ENCODE measurements at regions not wholly inside any gene's neighbourhood (a gene's known extent, or its start where the extent isn't known, plus 50 kb on each side); places are given as distances from the start of the nearest gene placed in this dataset.

- no peak for DNase-seq (ENCODE audit: low read depth)
Measured at GRCh38 chr2:29974086-29974485, 52.7 kb upstream of the ALK start.

- no peak for DNase-seq (ENCODE audit: low read depth)
Measured at GRCh38 chr2:29977284-29977683, 55.9 kb upstream of the ALK start.

GRCh38 chr2:29981402-29981801, 60.0 kb upstream of the ALK start:
- no peak for DNase-seq (ENCODE audit: low read depth)

GRCh38 chr2:29983308-29983707, 61.9 kb upstream of the ALK start:
- no peak for DNase-seq (ENCODE audit: low read depth)

- DNase-seq (ENCODE audit: low read depth) = no peak
Measured at GRCh38 chr2:29987146-29987545, 65.8 kb upstream of the ALK start.

GRCh38 chr2:29990129-29990528, 68.7 kb upstream of the ALK start:
- no peak for DNase-seq (ENCODE audit: low read depth)

- no peak for DNase-seq (ENCODE audit: low read depth)
Measured at GRCh38 chr2:29991086-29991485, 69.7 kb upstream of the ALK start.

- DNase-seq (ENCODE audit: low read depth) = no peak
Measured at GRCh38 chr2:29995241-29995640, 73.9 kb upstream of the ALK start.

GRCh38 chr2:30003128-30003527, 81.7 kb upstream of the ALK start:
- no peak for DNase-seq (ENCODE audit: low read depth)

GRCh38 chr2:30022444-30023071, 101.2 kb upstream of the ALK start:
- DNase-seq (ENCODE audit: low read depth) = no peak

- no peak for DNase-seq (ENCODE audit: low read depth)
Measured at GRCh38 chr2:30024281-30024680, 102.9 kb upstream of the ALK start.

GRCh38 chr2:30026091-30027055, 105.0 kb upstream of the ALK start:
- DNase-seq (ENCODE audit: low read depth) = peak; percentile 57

- no peak for DNase-seq (ENCODE audit: low read depth)
Measured at GRCh38 chr2:30029804-30030203, 108.4 kb upstream of the ALK start.

- no peak for DNase-seq (ENCODE audit: low read depth)
Measured at GRCh38 chr2:30030361-30030760, 109.0 kb upstream of the ALK start.

- no peak for DNase-seq (ENCODE audit: low read depth)
Measured at GRCh38 chr2:30031184-30031583, 109.8 kb upstream of the ALK start.

GRCh38 chr2:30034052-30034775, 112.6 kb upstream of the YPEL5 start:
- no peak for DNase-seq (ENCODE audit: low read depth)

- DNase-seq (ENCODE audit: low read depth) = peak; percentile 64
Measured at GRCh38 chr2:30037016-30037415, 109.8 kb upstream of the YPEL5 start.

- peak; percentile 45 for DNase-seq (ENCODE audit: low read depth)
Measured at GRCh38 chr2:30038419-30038818, 108.4 kb upstream of the YPEL5 start.

- no peak for DNase-seq (ENCODE audit: low read depth)
Measured at GRCh38 chr2:30039101-30039500, 107.7 kb upstream of the YPEL5 start.

GRCh38 chr2:30040147-30040546, 106.7 kb upstream of the YPEL5 start:
- peak; percentile 41 for DNase-seq (ENCODE audit: low read depth)

- no peak for DNase-seq (ENCODE audit: low read depth)
Measured at GRCh38 chr2:30041884-30042283, 104.9 kb upstream of the YPEL5 start.

GRCh38 chr2:30046396-30046795, 100.4 kb upstream of the YPEL5 start:
- DNase-seq (ENCODE audit: low read depth) = no peak

All from HT1080 (cell line).